SU-DHL-6 (cell line): ENCODE measurements at regions not wholly inside any gene's neighbourhood (a gene's known extent, or its start where the extent isn't known, plus 50 kb on each side); places are given as distances from the start of the nearest gene placed in this dataset.
"Not testable (repeated sequence)": the region's sequence is repeated elsewhere in the genome, so short reads cannot be mapped to it uniquely, and the experiment has no call there.

Experiments
- H2AFZ ChIP-seq: fragments of 200-600 bp; sonication (generic); 2 replicates; pipeline ENCODE4 v1.6.1; 2014; ENCODE audit warnings: low read depth, mild to moderate bottlenecking, moderate library complexity, mixed read lengths, antibody characterized with exemption, low read length; ENCODE audit not compliant: severe bottlenecking
- H3F3A ChIP-seq: fragments of 200-600 bp; shearing (Covaris generic); 2 replicates; pipeline ENCODE4 v1.6.0; 2016; ENCODE audit warnings: antibody characterized with exemption, mild to moderate bottlenecking; ENCODE audit not compliant: insufficient read depth
- H3K27ac ChIP-seq: fragments of 200-600 bp; sonication (generic); 2 replicates; pipeline ENCODE4 v1.5.1; 2016; ENCODE audit warnings: low read depth, mild to moderate bottlenecking, low read length, moderate library complexity, mixed read lengths
- H3K27me3 ChIP-seq: fragments of 200-600 bp; sonication (generic), shearing (Covaris generic); 2 replicates; pipeline ENCODE4 v1.6.0; 2014; ENCODE audit warnings: mild to moderate bottlenecking, low read length
- H3K36me3 ChIP-seq: fragments of 200-600 bp; sonication (generic); 2 replicates; pipeline ENCODE4 v1.6.1; 2014; ENCODE audit warnings: mild to moderate bottlenecking, low read length, mixed read lengths
- H3K4me2 ChIP-seq: fragments of 300-600, 200-600 bp; shearing (Covaris generic), sonication (generic); 2 replicates; pipeline ENCODE4 v1.6.0; 2014; ENCODE audit warnings: low read length, low read depth, mild to moderate bottlenecking; ENCODE audit not compliant: poor library complexity, severe bottlenecking
- H3K4me3 ChIP-seq: fragments of 200-600 bp; sonication (generic); 2 replicates; pipeline ENCODE4 v1.5.1; 2014; ENCODE audit warnings: antibody characterized with exemption, low read length, mild to moderate bottlenecking, mixed read lengths; ENCODE audit not compliant: insufficient read depth, poor library complexity, severe bottlenecking
- H3K79me2 ChIP-seq: fragments of 200-600 bp; sonication (generic); 2 replicates; pipeline ENCODE4 v1.6.1; 2014; ENCODE audit warnings: mild to moderate bottlenecking, low read length, moderate library complexity; ENCODE audit not compliant: insufficient read depth
- H3K9ac ChIP-seq: fragments of 200-600 bp; sonication (generic); 2 replicates; pipeline ENCODE4 v1.7.0; 2014; ENCODE audit warnings: mild to moderate bottlenecking, low read length
- H3K9me2 ChIP-seq: fragments of 200-600 bp; sonication (generic); replicated peaks from 2 replicates; pipeline ENCODE4 v1.6.1; 2014; ENCODE audit warnings: low read length; ENCODE audit not compliant: insufficient read depth
- H3K9me3 ChIP-seq: fragments of 200-600 bp; sonication (generic); 2 replicates; pipeline ENCODE4 v1.6.1; 2014; ENCODE audit warnings: low read length, mixed read lengths; ENCODE audit not compliant: insufficient read depth
- H4K20me1 ChIP-seq: fragments of 200-600 bp; sonication (generic); 2 replicates; pipeline ENCODE4 v1.6.1; 2014; ENCODE audit warnings: low read depth, mild to moderate bottlenecking, antibody characterized with exemption, low read length, moderate library complexity, mixed read lengths
- EZH2phosphoT487 ChIP-seq: fragments of 200-600 bp; sonication (generic), shearing (Covaris generic); conservative IDR thresholded peaks from 2 replicates; pipeline ENCODE4 v1.6.1; 2018; ENCODE audit warnings: mild to moderate bottlenecking, antibody characterized with exemption, low read length, moderate library complexity, mixed read lengths
- TF ChIP-seq, protein P1 (sequence below): fragments of 200-600 bp; sonication (generic); IDR thresholded peaks from one replicate; pipeline ENCODE4 v1.5.1; 2017; ENCODE audit warnings: antibody characterized with exemption, mild to moderate bottlenecking, low read length, moderate library complexity; ENCODE audit not compliant: insufficient read depth, poor library complexity, severe bottlenecking

DNA sequence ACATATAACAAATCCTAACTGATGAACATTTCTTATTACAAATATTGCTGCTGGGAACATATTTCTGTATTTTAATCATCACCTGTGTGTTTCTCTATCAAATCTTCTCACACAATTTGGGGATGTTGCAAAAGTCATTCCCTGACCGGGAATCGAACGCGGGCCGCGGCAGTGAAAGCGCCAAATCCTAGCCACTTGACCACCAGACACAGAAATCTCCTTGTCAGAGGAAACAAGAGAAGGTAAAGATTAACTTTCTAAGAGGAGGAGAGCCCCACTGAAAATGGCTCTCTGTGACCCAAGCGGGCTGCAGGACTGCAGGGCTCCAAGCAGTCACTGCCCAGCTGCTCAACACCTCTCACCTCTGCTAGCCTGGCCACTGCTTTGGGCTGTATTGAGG lies 304.9 kb downstream of the FAM72C start:
- no peak overlapping the region for H3K4me3 ChIP-seq
- H2AFZ ChIP-seq = no peak overlapping the region
- H3F3A ChIP-seq = no peaks in the 10 kb centered on the region
- H3K27ac ChIP-seq = no peak overlapping the region
- no peaks in the 10 kb centered on the region for H3K36me3 ChIP-seq
- TF ChIP-seq, protein P1, sequence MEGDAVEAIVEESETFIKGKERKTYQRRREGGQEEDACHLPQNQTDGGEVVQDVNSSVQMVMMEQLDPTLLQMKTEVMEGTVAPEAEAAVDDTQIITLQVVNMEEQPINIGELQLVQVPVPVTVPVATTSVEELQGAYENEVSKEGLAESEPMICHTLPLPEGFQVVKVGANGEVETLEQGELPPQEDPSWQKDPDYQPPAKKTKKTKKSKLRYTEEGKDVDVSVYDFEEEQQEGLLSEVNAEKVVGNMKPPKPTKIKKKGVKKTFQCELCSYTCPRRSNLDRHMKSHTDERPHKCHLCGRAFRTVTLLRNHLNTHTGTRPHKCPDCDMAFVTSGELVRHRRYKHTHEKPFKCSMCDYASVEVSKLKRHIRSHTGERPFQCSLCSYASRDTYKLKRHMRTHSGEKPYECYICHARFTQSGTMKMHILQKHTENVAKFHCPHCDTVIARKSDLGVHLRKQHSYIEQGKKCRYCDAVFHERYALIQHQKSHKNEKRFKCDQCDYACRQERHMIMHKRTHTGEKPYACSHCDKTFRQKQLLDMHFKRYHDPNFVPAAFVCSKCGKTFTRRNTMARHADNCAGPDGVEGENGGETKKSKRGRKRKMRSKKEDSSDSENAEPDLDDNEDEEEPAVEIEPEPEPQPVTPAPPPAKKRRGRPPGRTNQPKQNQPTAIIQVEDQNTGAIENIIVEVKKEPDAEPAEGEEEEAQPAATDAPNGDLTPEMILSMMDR = no peak
- no peak for TF ChIP-seq EZH2phosphoT487
- H3K79me2 ChIP-seq = no peaks in the 10 kb centered on the region
- no peak overlapping the region for H3K4me2 ChIP-seq
- no peak overlapping the region for H3K9ac ChIP-seq
- H3K9me2 ChIP-seq = no peaks in the 10 kb centered on the region
- H4K20me1 ChIP-seq = no peaks in the 10 kb centered on the region
- H3K9me3 ChIP-seq = no peaks in the 10 kb centered on the region
- H3K27me3 ChIP-seq = no peaks in the 10 kb centered on the region

DNA sequence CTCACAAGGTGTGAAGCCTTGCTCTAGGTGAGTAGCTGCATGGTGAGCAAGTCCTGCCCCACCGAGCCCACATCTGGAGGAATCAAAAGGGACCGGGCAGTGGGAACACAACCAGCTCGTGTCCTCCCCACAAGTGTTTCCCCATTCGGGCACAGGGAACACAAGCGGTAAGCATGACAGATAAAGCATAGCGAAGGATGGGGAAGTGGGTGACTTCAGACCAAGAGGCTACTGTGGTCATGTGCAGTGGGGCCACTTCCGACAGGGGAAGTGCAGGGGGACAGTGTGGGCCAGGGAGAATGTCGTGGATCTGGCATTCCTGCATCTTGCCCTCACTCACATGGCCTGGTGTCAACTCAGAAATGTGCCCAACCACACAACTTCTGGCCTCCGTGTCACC lies 306.2 kb downstream of the FAM72C start:
- no peaks in the 10 kb centered on the region for H3K27me3 ChIP-seq
- H4K20me1 ChIP-seq = no peaks in the 10 kb centered on the region
- no peaks in the 10 kb centered on the region for H3K36me3 ChIP-seq
- H3K9me2 ChIP-seq = no peaks in the 10 kb centered on the region
- no peak overlapping the region for H3K9ac ChIP-seq
- TF ChIP-seq, protein P1 = no peak
- TF ChIP-seq EZH2phosphoT487 = no peak
- no peak overlapping the region for H2AFZ ChIP-seq
- no peak overlapping the region for H3K4me2 ChIP-seq
- H3F3A ChIP-seq = no peaks in the 10 kb centered on the region
- H3K9me3 ChIP-seq = no peaks in the 10 kb centered on the region
- H3K4me3 ChIP-seq = no peak overlapping the region
- no peak overlapping the region for H3K27ac ChIP-seq
- no peaks in the 10 kb centered on the region for H3K79me2 ChIP-seq

DNA sequence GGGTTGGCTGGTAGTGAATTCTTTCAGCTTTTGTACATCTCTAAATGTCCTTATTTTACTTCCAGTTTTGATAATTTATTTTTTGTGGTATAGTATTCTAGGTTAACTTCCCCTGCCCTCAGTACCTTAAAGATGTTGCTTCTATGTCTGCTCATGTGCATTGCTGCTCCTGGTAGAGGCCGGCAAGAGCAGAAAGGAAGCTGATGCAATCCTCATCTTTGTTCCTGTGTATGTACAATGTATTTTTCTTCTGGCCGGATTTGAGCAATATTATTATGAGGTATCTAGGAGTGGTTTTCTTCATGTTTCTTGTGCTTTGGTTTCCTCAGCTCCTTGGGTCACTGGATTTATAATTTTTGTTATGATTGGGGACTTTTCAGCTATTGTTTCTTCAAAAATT lies 308.7 kb downstream of the FAM72C start:
- not testable (repeated sequence) for H3K9me3 ChIP-seq, H3K4me3 ChIP-seq, H3K27ac ChIP-seq

DNA sequence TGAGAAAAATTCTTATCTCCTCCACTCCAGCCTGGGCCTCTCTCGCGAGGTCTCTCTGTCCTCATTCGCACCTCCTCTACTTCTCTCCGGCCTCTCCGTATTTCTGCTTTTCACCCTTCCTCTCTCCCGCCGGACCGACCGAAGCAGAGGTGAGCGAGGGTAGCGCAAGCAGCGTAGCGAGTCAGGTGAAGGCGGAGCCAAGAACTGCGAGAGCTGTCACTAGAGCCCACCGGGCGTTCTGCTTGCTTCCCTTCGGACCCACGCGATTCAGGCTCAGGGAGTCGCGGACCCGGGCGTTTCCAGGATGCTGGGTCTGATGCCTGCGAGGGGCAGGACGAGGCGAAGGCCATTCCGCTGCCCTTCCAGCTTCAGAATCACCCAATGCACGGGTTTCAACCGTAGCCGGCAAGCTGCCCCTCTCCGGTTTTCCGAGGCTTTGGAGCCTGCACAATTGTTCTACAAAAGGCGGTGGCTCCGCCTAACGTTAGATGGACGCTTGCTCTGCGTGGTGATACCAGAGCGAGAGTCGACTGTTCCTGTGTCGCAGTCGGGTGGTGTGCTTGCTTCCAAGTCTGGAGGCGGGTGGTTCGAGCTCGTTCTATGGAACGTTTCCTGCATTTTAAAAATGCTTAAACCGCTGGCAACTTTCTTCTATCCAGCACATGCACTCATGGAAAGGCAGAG lies 310.2 kb downstream of the FAM72C start:
- Histone ChIP-seq H3K27me3 (no peaks in the 10 kb centered on the region), H3K4me3 (no peak overlapping the region), H3K9me2 (no peaks in the 10 kb centered on the region), H4K20me1 (no peaks in the 10 kb centered on the region), H3F3A (no peaks in the 10 kb centered on the region), H3K27ac (no peak overlapping the region), H3K9ac (no peak overlapping the region), H3K4me2 (no peak overlapping the region), H3K9me3 (no peaks in the 10 kb centered on the region), H3K79me2 (no peaks in the 10 kb centered on the region), H2AFZ (no peak overlapping the region), H3K36me3 (no peaks in the 10 kb centered on the region)
- TF ChIP-seq, protein P1 = no peak
- TF ChIP-seq EZH2phosphoT487 = no peak

More for the DNA sequence above, 308.7 kb downstream of the FAM72C start:
- H3K79me2 ChIP-seq, H3F3A ChIP-seq, H3K27me3 ChIP-seq, H3K4me2 ChIP-seq, H4K20me1 ChIP-seq, H3K36me3 ChIP-seq, H3K9me2 ChIP-seq, H3K9ac ChIP-seq, H2AFZ ChIP-seq: not testable (repeated sequence)
